ENCODE measurements at regions not wholly inside any gene's neighbourhood (a gene's known extent, or its start where the extent isn't known, plus 50 kb on each side); places are given as distances from the start of the nearest gene placed in this dataset.

DNA sequence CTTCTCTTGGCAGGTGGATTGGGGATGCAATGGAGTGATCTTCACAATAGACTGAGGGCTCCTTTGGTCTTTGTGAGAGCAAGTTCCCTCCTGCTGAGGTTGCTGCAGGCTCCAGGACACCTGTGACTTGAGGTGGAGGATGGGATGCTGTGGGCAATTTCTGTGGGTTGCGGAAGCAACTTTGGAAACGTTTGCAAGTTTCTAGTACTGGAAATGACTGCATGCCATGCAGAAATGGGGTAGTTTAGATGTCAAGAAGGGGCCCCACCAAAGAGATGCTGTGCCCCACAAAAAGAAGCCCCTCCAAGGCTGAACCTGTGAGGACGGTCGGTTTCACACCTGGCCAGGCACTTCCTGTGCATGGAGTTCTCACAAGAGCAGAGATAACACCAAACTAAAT, 80.4 kb upstream of the XCR1 start:
- no peaks in the 10 kb centered on the region for H3K4me1 ChIP-seq (ENCODE audit: insufficient read depth, low read length, poor library complexity, severe bottlenecking)

GRCh38 chr3:46105306-46105919, 78.1 kb upstream of the XCR1 start:
- H3K27me3 ChIP-seq (replicated peaks; ENCODE audit: insufficient read depth, low read depth, low read length, poor library complexity), result no peaks in the 10 kb centered on the region
- no peaks in the 10 kb centered on the region for H3K36me3 ChIP-seq (ENCODE audit: insufficient read depth, low read length, poor library complexity, severe bottlenecking)
- no peaks in the 10 kb centered on the region for H3K9me3 ChIP-seq (ENCODE audit: low read depth, low read length, poor library complexity, severe bottlenecking)
- no peak for DNase-seq (ENCODE audit: low spot score)
- H3K27ac ChIP-seq (ENCODE audit: low read depth, low read length, poor library complexity, severe bottlenecking), result no peak overlapping the region
- no peaks in the 10 kb centered on the region for H3K4me1 ChIP-seq (ENCODE audit: insufficient read depth, low read length, poor library complexity, severe bottlenecking)
- BruUV-seq (replicated peaks), result no TSS peak
- intact Hi-C loops (cut with micrococcal nuclease; ENCODE audit: unreplicated experiment), result no loop called here
- ChIA-PET CTCF (interaction anchor here (0.6 kb wide), 1 partner anchor 262 kb away, joined by 5 read pairs; no protein-coding TSS in a partner anchor), POLR2A (ENCODE audit: low non-redundant PET) (no interaction called here)
- H3K4me3 ChIP-seq (ENCODE audit: low read depth, low read length, poor library complexity, severe bottlenecking), result no peak overlapping the region
- no peak for TF ChIP-seq CTCF (conservative IDR thresholded peaks at IDR 0.05; ENCODE audit: low read depth, low read length)
- TF ChIP-seq EZH2 (IDR thresholded peaks at IDR 0.05; ENCODE audit: borderline replicate concordance, low read depth, low read length, poor library complexity, severe bottlenecking), result no peak

More for the DNA sequence above, 80.4 kb upstream of the XCR1 start:
- BruUV-seq (replicated peaks), result no TSS peak
- Histone ChIP-seq H3K9me3 (ENCODE audit: low read depth, low read length, poor library complexity, severe bottlenecking) (no peaks in the 10 kb centered on the region), H3K36me3 (ENCODE audit: insufficient read depth, low read length, poor library complexity, severe bottlenecking) (no peaks in the 10 kb centered on the region), H3K27me3 (replicated peaks; ENCODE audit: insufficient read depth, low read depth, low read length, poor library complexity) (no peaks in the 10 kb centered on the region), H3K4me3 (ENCODE audit: low read depth, low read length, poor library complexity, severe bottlenecking) (no peak overlapping the region), H3K27ac (ENCODE audit: low read depth, low read length, poor library complexity, severe bottlenecking) (no peak overlapping the region)
- no peak for TF ChIP-seq EZH2 (IDR thresholded peaks at IDR 0.05; ENCODE audit: borderline replicate concordance, low read depth, low read length, poor library complexity, severe bottlenecking)
- no peak for TF ChIP-seq CTCF (conservative IDR thresholded peaks at IDR 0.05; ENCODE audit: low read depth, low read length)
- POLR2A ChIA-PET (ENCODE audit: low non-redundant PET), result no interaction called here
- CTCF ChIA-PET, result no interaction called here
- intact Hi-C loops (cut with micrococcal nuclease; ENCODE audit: unreplicated experiment), result no loop called here
- no peak for DNase-seq (ENCODE audit: low spot score)

- H3K36me3 ChIP-seq (ENCODE audit: insufficient read depth, low read length, poor library complexity, severe bottlenecking), result no peaks in the 10 kb centered on the region
- H3K27me3 ChIP-seq (replicated peaks; ENCODE audit: insufficient read depth, low read depth, low read length, poor library complexity), result no peaks in the 10 kb centered on the region
- no peaks in the 10 kb centered on the region for H3K4me1 ChIP-seq (ENCODE audit: insufficient read depth, low read length, poor library complexity, severe bottlenecking)
- DNase-seq (ENCODE audit: low spot score), result no peak
- H3K4me3 ChIP-seq (ENCODE audit: low read depth, low read length, poor library complexity, severe bottlenecking), result no peak overlapping the region
- BruUV-seq (replicated peaks), result no TSS peak
- no peak overlapping the region for H3K27ac ChIP-seq (ENCODE audit: low read depth, low read length, poor library complexity, severe bottlenecking)
- ChIA-PET CTCF (no interaction called here), POLR2A (ENCODE audit: low non-redundant PET) (no interaction called here)
- no peaks in the 10 kb centered on the region for H3K9me3 ChIP-seq (ENCODE audit: low read depth, low read length, poor library complexity, severe bottlenecking)
- intact Hi-C loops (cut with micrococcal nuclease; ENCODE audit: unreplicated experiment), result no loop called here
- TF ChIP-seq EZH2 (IDR thresholded peaks at IDR 0.05; ENCODE audit: borderline replicate concordance, low read depth, low read length, poor library complexity, severe bottlenecking), result no peak
- no peak for TF ChIP-seq CTCF (conservative IDR thresholded peaks at IDR 0.05; ENCODE audit: low read depth, low read length)
Measured at GRCh38 chr3:46104706-46105105, 77.4 kb upstream of the XCR1 start.
